LNCAP (cell line): ENCODE measurements at regions not wholly inside any gene's neighbourhood (a gene's known extent, or its start where the extent isn't known, plus 50 kb on each side); places are given as distances from the start of the nearest gene placed in this dataset.

Experiments
- TF ChIP-seq, protein P1 (sequence below): fragments of 450-650 bp; IDR thresholded peaks from 2 replicates; pipeline ENCODE4 v1.5.1; 2017; ENCODE audit warnings: mild to moderate bottlenecking

DNA sequence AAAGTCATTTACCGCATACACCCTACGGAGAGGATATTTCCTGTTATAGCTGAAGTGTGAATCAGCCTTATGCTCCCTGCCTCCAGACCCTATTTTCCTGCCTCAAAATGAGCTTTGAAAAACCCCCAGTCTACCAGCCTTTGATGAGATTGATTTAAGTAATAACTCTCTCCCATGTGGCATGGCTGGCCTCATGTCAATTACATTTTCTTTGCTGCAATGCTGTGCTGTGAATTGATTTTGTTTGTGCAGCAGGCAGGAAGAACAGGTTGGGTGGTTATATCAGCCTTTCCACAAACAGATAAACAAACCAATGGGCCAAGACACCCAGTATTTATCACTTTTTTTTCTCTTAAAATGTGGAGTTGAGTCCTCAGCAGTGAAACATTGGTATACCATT, 1105.5 kb upstream of the TMEM132C start:
- TF ChIP-seq, protein P1, sequence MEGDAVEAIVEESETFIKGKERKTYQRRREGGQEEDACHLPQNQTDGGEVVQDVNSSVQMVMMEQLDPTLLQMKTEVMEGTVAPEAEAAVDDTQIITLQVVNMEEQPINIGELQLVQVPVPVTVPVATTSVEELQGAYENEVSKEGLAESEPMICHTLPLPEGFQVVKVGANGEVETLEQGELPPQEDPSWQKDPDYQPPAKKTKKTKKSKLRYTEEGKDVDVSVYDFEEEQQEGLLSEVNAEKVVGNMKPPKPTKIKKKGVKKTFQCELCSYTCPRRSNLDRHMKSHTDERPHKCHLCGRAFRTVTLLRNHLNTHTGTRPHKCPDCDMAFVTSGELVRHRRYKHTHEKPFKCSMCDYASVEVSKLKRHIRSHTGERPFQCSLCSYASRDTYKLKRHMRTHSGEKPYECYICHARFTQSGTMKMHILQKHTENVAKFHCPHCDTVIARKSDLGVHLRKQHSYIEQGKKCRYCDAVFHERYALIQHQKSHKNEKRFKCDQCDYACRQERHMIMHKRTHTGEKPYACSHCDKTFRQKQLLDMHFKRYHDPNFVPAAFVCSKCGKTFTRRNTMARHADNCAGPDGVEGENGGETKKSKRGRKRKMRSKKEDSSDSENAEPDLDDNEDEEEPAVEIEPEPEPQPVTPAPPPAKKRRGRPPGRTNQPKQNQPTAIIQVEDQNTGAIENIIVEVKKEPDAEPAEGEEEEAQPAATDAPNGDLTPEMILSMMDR: no peak

GRCh38 chr12:127162307-127162706, 1104.7 kb upstream of the TMEM132C start:
- TF ChIP-seq, protein P1: no peak

GRCh38 chr12:127162902-127163301, 1104.1 kb upstream of the TMEM132C start:
- TF ChIP-seq, protein P1: no peak

DNA sequence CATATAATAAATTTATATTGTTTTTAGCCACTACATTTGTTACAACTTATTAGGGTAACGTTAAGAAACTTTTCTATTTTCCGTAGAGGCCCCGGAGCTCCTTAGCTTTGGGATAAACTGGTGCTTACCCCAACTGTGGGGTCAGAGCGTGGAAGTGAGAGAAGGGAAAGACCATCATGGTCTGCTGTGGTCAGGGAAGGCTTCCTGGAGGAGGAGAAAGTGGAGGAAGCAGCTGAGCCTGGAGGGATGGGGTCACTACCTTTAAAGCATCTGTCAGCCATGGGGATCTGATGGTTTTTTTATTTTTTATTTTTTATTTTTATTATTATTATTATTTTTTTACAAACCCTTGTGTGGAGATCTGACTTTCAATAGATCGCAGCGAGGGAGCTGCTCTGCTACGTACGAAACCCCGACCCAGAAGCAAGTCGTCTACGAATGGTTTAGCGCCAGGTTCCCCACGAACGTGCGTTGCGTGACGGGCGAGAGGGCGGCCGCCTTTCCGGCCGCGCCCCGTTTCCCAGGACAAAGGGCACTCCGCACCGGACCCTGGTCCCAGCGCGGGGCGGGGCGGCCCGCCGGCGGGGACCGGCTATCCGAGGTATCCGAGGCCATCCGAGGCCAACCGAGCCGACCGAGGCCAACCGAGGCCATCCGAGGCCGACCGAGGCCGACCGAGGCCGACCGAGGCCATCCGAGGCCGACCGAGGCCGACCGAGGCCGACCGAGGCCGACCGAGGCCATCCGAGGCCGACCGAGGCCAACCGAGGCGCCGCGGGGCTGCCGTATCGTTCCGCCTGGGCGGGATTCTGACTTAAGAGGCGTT, 1101.2 kb upstream of the TMEM132C start:
- TF ChIP-seq, protein P1: no peak

DNA sequence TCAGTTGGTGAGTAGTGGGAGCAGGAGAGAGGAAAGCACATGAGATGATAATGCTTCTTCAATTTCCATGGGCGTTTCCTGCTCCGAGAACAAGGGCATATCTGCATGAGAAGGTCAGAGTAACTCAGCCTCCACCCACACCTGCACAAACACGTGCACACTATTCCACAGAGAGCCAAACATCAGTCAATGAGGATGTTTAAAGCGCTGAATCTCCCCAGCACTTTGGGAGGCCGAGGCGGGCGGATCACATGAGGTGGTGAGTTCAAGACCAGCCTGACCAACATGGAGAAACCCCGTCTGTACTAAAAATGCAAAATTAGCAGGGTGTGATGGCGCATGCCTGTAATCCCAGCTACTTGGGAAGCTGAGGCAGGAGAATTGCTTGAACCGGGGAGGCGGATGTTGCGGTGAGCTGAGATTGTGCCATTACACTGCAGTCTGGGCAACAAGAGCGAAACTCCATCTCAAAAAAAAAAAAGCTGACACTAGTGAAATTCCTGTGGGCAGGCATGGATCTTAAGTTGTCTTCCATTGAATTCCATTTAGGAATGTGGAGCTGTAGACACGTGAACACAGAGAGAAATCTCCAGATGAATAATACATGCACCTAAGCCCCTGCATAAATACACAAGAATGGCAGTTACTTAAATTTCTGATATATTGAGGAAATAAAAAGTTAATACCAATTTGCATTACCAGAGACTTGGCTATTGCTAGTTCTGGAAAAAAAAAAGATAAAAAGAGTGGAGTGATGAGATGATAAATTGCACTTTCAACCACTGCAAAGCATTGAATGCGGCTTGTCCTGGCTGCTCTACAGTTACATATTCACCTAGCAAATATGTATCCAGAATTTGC, 1097.4 kb upstream of the TMEM132C start:
- TF ChIP-seq, protein P1: no peak

- TF ChIP-seq, protein P1: no peak
Measured at GRCh38 chr12:127170226-127171180, 1096.5 kb upstream of the TMEM132C start.

- TF ChIP-seq, protein P1: no peak
Measured at GRCh38 chr12:127172861-127173260, 1094.1 kb upstream of the TMEM132C start.
